LoVo (cell line): ENCODE measurements at regions not wholly inside any gene's neighbourhood (a gene's known extent, or its start where the extent isn't known, plus 50 kb on each side); places are given as distances from the start of the nearest gene placed in this dataset.

Source experiments
- DNase-seq: peaks from one replicate; pipeline ENCODE4 v3.0.0-alpha.2; 2016; ENCODE audit warnings: low spot score

DNA sequence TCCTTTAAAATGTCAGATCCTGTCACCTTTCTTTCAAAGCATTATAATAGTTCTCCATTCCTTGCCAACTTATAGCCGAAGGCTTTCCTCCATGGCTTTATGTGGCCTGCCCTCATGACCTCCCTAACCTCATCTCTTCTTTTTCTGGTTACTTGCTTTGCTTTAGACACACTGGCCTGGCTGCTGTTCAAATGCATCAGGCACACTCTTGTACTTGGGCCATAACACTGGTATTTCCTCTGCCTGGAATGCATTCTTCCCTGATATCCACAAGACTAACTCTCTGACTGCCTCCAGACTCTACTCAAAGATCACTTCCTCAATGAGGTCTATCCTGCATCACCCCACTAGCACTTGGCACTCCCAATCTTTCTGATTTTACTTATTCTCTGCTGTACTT lies 710.3 kb downstream of the KCNA4 start:
- DNase-seq: peak; percentile 11

DNA sequence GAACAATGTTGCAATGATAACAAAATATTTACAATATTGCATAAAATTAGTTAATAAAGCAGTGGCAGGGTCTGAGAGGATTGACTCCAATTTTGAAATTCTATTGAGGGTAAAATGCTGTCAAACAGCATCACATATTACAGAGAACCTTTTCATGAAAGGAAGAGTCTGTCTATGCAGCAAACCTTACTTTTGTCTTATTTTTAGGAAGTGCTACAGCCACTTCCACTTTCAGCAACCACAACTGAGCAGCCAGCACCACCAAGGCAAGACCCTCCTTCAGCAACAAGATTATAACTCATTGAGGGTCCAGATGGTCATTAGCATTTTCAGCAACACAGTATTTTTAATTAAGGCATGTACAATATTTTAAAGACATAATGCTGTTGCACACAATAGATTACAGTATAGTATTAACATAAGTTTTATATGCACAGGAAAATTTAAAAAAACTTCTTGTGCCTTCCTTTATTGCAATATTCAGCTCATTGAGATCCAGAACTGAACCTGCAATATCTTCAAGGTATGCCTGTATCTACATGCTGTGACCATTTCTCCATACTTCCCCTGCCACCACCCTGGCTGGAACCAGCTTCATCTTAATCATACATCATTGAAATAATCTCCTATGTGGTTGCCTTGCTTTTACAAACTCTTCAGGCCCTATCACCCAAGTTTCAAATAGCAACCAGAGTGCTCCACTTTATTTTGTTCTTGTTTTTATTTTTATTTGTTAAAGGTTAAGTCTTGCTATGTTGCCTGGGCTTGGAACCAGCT lies 711.2 kb downstream of the KCNA4 start:
- no peak for DNase-seq

DNA sequence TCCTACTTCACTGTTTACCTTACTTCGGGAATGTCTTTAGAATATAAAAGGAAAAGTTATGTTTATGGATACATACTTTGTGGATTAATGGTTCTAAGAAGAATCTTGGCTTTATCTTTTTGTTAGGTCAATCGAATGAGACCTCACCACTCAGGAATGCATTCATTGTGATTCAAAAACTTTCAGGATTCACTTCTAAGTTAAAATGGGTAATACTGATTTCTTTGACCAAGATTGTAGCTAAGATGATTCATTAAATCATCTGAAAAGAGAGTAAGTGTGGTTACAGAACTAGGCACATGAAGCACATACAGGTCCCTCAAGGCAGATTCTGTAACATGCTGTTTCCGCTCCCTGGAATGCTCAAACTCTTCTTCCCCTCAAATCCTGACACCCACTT lies 716.4 kb downstream of the KCNA4 start:
- DNase-seq: no peak

DNA sequence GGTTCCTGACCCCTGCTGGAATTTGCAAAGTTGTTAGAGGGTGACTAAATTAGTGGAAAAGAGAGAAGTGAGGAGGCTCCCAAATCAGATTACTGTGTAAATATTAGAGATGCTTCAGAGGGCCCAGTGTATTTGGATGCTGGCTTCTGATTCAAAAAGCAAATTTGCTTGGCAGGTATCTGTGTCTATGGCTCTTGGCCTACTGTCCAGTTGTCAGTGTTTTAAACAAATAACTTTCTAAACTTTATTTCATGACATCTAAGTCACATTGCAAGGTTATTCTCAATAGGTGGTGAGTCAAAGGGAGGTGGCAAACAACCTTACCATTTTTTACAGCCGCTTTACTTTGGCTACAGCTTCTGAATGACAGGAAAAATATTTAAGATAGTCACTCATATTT lies 720.1 kb downstream of the KCNA4 start:
- no peak for DNase-seq

DNA sequence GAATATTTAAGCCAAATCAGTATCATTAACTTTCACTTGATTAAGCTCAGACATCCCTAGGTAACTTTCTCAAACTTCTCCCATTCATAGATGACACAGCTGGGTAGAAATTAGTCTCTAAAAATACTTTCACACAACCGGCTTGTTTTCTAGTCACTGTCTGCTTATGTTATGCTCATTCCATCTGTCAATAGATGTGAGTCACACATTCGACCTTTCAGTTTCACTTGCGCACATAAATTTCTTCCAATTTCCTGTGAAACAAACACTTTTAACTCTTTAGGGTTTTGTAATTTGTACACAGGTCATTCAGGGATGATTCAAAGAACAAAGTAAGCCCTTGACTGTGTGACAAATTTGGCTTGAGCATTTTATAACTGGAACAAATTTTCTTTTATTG lies 723.0 kb downstream of the KCNA4 start:
- DNase-seq: no peak

DNA sequence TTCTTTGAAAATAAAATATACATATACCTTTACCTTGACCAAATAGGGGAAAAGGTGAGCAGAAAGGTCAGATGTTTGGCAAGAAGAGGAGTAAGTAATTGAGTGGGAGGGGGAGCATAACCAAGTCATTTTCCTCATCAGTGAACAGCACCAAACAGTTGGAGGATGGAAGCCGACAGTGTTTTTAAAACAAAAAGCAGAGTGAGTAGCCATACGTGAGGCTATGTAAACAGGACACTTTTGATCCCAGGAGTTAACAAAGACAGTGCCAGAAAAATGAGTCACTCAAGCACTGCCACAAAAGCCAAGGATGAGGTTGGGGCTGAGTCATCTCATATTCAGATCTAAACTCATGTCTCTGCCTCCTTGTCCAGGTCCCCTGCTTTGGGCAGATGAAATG lies 734.7 kb downstream of the KCNA4 start:
- DNase-seq: peak; percentile 53

DNA sequence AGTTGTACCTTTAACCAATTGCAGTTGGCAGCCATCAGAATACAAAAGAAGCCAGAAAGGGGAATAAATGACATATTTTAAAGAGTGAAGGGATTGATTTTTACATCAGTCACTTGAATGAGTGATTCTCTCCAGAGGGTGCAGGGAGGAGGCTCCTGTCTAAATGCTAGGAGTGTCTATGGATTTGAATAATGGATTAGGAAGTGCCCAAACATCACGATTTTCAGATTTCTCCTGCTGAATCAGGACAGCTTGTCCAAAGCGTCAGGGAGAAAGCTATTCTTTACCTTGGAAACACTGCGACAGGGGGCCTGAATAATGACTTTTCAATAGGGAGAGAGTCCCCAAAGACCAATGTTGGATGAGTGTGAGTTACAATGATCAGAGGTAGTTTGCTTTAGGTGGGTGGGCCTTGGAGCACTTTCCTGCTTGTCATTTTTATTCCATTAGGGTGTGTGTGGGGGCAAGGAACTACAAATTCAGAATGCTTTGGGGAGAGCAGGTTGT lies 735.5 kb downstream of the KCNA4 start:
- no peak for DNase-seq

DNA sequence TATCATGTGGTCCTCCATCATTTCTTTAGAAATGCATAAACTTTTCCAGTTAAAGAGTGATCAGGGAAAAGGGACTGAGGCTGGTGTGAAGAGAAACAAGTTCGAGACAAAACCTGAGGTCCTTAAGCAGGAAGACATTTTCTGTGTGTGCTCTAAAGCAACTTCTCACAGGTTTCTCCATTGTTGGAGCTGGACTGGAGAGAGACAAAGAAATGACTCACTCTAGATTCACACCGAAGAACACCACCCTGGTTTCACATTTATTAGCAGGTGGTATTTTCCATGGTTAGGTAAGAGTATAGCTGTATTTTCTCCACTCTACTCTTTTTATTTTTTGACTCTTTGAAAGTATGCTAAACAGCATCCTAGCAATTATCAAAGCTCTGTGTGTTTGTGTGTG lies 736.4 kb downstream of the KCNA4 start:
- no peak for DNase-seq

DNA sequence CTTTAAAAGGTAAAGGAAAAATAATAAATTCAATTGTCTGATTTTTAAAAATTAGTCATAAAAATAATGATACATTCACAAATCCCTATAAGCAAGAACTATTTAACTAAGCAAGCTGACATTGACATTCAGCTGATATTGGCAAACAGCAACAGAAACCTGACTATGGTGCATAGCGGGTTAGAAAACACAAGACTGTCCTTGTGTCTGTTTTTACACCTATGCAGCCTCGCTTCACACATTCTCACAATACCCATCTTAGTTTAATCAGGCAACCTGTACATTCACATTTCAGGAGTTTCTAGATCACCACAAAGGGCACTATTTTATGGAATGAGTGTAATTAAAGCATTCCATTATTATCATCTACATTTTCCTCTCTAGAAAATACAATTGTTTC lies 737.1 kb downstream of the KCNA4 start:
- no peak for DNase-seq

DNA sequence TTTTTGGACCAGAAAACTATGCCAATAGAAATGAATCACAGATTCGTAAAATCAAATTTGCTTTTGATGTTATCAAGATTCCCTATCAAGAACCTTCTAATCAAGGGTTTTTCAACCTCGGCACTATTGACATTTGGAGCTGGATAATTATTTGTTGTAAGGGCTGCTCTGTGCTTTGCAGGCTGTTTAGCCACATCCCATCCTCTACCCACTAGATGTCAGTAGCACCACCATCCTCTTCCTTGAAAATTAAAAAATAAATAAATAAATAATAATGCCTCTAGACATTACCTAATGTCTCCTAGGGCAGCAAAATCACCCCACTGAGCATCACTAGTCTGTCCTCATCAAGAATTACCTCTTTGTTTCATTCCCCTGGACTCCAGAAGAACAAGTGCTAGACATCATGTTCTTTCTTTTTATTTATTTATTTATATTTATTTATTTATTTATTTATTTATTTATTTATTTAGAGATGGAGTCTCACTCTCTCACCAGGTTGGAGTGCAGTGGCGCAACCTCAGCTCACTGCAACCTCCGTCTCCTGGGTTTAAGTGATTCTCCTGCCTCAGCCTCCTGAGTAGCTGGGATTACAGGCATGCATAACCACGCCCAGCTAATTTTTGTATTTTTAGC lies 744.7 kb downstream of the KCNA4 start:
- DNase-seq: no peak

DNA sequence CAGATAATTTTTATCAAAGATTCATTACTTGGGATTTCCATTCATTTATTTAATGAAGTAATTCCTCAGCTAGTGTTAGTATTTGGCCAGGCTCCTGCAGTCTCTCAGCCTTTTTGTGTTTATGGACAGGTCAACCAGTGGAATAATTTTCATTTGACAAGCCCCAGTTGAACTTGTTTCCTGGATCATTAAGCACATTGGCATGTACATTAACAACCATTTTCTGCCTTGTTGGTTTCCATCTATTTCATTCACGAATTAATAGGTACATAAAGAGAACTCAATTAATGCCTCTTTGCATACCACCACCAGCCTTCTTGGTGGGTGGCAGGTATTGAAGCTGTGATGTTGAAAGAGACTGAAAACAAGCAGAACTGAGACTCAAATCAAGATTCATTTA lies 745.2 kb downstream of the KCNA4 start:
- DNase-seq: no peak

DNA sequence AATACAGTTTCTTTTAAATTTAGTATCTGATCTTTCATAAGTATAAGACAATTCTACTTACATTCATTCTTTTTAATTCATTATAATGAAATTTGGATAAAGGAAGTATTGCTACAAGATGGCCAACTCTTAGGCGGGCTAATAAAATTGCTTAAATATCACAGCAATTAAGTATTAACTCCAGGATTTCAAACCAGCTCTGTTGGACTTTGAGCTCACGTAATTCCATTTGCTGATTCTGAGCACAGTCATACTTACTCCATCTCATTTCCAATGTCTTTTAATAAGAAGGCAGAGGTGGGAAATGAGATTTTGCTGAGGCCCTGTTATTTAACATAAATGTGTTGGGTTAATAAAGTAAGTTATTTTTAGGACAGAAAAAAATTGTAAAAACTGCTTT lies 748.1 kb downstream of the KCNA4 start:
- no peak for DNase-seq

DNA sequence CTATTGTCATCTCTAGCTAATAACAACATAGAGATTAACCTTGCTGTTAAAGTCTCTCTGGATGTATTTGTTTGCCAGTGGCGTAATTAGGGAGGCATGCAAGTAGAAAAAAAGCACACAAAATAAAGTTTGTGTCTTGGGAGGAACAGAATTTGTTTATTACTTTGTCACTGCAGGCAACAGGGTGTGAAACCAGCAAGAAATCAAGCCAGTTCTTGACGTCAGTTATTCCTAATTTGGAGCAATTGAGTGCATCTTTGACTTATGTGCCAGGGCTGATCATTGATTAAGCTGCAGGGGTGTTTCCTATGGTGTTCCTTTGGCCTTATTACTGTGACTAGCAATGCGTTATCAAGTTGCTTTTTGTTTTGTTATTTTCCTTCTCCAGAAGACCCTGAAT lies 751.0 kb downstream of the KCNA4 start:
- no peak for DNase-seq

DNA sequence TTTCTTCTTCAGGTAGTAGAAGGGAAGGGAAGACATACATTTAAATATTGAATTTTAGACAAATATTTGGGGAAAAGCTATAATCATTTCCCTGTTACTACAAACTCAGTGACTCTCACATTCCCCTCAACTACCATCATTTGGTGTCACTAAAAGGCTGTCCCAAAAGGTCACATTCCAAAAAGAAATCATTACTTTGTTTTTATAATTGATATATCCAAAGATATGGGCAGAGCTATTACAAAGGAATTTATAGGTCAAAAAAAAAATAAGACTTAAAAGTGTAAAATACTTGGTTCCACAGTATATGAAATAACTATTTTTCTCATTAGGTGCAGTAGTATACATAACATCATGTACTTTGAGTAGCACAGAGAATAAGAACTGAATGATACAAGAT lies 751.4 kb downstream of the KCNA4 start:
- DNase-seq: no peak

DNA sequence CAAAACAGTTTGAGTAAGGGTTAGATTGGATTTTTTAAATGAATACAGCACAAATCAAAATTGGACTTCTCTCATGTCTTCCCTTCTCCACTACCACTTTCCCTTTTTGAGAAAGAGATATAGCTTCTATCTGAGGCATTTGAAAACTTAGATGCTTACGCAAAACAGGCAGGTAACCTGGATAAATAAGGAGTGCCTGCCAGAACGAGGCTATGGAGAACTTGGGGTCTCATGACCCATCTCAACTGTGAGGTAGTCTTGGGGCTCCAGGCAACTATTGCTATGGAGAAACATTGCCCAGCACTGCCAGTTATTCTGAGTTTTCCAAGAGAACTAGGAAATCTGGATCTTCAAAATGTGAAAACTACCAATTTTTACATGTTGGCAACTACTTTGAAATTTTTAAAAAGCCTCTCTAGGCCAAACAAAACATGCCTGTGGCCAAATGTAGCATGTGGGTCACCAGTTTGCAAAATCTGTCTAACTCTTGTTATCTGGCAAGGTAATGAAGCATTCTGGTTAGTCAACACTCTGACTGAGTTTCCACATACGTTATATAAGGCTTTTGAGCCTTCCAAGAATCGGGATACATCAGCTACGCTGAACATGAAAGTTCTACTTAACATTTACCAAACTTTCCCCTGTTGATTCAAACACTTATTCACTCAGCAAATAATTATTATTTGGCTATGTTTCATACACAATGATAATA lies 752.7 kb downstream of the KCNA4 start:
- no peak for DNase-seq

DNA sequence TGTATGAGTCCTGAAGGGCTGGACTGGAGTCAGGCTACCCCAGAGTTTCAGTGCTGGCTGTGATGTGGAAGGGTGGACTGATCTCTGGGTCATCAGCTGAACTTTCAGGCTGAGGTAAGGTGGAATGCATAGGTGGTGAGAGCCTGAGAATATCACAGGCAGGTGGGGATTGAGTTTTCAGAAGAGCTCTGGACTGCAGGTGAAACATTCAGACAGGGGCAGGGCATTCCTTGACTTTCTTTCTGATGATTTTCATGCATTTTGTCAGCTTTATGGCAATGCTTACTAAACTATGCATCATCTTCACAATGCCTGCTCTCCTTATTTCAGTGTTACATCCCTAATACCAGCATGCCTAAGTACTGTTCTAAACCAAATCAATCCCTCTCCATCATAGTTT lies 755.0 kb downstream of the KCNA4 start:
- no peak for DNase-seq

DNA sequence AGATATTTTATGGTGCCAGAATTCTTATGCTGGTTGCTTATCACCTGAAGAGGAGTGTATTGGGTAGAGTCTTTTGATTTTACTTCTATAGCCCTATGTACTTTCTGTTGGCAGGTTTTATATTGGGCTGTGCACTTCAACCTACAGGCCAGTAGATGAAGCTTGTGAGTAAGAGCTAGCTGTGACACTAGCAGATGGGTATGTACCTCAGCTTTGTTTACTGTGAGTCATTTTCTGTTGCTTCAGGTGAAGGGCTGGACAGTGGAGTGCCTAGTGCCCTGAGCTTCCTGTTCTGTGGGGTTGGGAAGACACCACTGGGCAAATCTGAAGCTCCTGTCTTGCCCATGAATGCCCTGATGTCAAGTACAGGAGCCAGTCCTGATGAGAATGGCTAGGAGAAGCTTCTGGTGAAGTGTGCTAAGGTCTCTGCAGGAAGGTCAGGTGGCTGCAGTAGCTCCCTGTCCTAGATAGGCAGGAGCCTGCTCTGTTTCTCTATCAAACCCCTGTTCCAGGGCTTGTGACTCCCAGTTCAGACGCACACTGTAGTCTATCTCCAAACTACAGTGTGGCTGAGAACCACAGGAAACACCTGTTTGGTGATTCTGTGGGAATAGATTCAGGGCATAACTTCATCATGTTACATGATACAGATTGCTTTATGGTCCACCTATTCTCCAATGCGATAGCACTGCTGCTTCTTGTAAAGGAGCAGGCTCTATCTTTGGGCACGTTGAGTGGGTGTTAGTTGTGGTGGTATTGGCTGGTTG lies 755.7 kb downstream of the KCNA4 start:
- DNase-seq: peak; percentile 49

DNA sequence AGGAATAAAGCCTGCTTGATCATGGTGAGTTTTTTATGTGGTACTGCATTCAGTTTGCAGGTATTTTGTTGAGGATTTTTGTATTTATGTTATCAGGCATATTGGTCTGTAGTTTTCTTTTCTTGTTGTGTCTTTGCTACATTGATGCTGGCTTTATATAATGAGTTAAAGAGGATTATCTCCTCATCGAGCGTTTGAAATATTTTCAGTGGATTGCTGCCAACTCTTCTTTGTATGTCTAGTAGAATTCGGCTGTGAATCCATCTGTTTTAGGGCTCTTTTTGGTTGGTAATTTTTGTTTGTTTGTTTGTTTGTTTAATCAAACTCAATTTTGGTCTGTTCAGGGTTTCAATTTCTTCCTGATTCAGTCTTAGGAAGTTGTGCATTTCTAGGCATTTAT lies 758.4 kb downstream of the KCNA4 start:
- DNase-seq: no peak

DNA sequence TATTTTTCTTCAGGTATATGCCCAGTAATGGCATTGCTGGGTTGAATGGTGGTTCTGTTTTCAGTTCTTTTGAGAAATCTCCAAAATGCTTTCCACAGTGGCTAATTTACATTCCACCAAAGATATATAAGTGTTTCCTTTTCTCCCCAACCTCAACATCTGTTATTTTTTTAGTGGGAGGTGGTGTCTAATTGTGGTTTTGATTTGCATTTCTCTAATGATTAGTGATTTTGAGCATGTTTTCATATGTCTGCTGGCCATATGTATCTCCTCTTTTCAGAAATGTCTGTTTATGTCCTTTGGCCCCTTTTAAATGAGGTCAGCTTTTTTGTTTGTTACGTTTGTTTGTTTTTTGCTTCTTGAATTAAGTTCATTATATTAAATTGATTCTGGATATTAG lies 760.2 kb downstream of the KCNA4 start:
- no peak for DNase-seq

DNA sequence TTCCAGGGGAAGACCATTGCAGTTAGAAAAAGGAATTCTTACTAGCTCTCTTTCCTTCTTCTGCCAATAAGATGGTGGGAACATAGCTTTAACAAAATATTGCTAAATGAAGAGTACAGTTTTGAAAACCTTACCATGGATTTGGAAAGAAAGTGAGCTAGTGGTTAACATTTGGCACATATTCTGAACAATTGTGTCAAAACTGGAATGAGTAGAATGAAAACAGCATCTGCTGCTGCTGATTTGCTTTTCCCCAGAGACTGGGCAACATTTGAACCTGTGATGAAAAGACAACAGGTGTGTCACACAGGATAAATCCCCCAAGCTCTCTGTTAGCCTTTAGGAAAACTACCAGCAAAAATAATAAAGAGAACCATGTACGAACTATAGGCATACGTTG lies 761.4 kb downstream of the KCNA4 start:
- DNase-seq: no peak

DNA sequence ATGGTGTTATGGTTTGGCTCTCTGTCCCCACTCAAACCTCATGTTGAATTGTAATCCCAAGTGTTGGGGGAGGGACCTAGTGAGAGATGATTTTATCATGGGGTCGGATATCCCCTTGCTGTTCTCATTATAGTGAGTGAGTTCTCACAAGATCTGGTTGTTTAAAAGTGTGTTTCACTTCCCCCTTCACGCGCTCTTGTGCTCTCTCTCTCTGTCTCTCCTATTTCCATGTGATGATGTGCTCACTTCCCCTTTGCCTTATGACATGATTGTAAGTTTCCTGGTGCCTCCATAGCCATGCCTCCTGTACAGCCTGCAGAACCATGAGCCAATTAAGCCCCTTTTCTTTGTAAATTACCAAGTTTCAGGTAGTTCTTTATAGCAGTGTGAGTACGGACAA lies 765.1 kb downstream of the KCNA4 start:
- DNase-seq: no peak

DNA sequence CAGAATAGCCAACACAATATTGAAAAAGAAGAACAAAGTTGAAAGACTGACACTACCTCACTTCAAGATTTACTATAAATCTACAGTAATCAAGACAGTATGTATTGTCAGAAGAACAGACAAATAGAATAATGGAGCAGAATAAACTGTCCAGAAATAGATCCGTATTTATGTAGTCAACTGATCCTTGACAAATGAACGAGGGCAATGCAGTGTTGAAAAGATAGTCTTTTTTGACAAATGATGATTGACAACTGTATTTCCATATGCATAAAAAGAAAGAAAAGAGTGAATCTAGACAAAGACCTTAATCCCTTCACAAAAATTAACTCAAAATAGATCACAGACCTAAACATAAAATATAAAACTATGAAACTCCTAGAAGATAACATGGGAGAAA lies 767.1 kb downstream of the KCNA4 start:
- DNase-seq: no peak
